ENCODE measurements at regions not wholly inside any gene's neighbourhood (a gene's known extent, or its start where the extent isn't known, plus 50 kb on each side); places are given as distances from the start of the nearest gene placed in this dataset.
"Not testable (repeated sequence)": the region's sequence is repeated elsewhere in the genome, so short reads cannot be mapped to it uniquely, and the experiment has no call there.

GRCh38 chr15:47035475-47036406, 681.6 kb upstream of the SEMA6D start:
- no peak for DNase-seq

DNA sequence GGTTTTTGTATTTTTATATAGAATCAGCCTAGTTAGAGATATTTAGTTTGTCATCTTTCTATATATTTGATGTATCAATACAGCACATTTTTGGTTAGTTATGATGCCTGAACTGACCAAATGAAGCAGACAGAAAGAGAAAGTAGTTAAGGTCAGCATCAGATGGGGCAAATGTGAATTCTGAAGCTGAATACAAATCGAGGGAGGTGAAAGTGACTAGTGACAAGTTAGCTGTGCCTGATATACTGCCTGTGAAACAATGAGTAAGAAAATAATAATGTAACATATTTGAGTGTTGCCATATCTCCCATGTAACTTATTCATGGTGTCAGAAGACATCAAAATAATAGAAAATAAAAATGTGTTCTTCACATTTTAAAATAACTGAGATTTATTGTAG, 680.3 kb upstream of the SEMA6D start:
- no peak for DNase-seq

- DNase-seq: no peak
Observed at GRCh38 chr15:47039225-47039624, 678.1 kb upstream of the SEMA6D start.

DNA sequence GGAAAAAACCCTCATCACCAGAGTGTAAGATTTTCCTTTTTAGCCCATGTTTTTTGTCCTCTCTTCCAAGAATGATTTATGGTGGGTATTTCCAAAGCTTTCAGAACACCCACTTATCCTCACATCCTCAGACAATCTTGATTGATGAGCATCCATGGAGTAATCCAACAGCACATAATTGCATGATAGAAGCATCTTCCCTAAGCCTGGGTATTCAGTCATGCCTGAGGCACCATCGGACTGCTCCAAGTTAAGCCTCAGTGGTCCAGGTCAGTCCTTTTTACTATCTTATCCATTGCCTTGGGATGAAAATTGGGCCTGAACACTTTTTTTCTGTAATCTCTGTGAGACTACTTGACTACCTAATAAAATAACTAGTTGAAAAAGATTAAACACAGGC, 676.0 kb upstream of the SEMA6D start:
- DNase-seq: no peak

GRCh38 chr15:47047981-47048380, 669.3 kb upstream of the SEMA6D start:
- not testable (repeated sequence) for DNase-seq

DNA sequence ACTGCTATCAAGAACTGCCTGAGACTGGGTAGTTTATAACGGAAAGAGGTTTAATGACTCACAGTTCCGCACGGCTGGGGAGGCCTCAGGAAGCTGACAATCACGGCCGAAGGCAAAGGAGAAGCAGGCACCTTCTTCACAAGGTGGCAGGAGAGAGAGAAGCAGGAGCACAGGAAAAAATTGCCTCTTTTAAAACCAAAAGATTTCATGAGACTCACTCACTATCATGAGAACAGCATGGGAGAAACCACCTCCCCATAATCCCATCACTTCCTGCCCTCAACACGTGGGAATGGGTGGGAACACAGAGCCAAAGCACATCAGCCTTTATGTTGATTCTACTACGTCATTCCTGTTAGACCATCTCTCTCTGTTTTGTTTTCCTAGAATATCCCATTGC, 650.9 kb upstream of the SEMA6D start:
- no peak for DNase-seq

GRCh38 chr15:47077846-47078245, 639.5 kb upstream of the SEMA6D start:
- not testable (repeated sequence) for DNase-seq

DNA sequence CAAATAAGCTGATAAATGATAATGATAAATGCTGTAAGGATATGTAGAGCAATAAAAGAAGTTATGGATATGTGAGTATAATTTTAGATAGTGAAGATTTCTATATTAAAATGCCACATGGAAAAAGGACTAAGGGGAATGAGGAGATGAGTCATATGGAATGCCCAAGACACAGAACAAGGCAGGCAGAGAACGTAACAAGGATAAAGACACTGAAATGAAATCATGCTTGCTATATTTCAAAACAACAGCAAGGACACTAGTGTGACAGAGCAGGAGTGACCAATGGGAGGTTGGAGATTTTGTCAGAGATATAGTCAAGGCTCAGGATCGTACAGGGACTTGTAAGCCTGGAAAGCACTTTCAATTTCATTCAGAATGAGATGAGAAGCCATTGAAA, 621.5 kb upstream of the SEMA6D start:
- no peak for DNase-seq

DNA sequence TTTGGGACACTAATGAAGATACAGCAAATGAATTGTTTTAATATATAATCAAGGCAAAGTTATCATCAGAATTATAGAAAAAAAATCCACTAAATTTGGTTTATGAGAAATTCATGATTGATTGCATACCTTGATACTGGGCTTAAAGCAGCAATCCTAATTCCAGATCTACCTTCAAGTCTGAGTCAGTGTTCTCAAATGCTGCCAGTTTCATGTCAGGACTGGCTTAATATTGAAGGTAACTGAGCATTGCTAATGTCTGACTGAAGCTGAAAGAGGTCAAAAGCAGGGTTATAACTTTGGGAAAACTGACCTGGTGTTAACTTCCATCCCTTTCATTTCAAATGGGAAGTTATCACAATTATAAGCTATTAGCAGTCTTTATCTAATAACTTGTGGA, 618.8 kb upstream of the SEMA6D start:
- DNase-seq: not testable (repeated sequence)

GRCh38 chr15:47099801-47100200, 617.5 kb upstream of the SEMA6D start:
- DNase-seq: not testable (repeated sequence)

DNA sequence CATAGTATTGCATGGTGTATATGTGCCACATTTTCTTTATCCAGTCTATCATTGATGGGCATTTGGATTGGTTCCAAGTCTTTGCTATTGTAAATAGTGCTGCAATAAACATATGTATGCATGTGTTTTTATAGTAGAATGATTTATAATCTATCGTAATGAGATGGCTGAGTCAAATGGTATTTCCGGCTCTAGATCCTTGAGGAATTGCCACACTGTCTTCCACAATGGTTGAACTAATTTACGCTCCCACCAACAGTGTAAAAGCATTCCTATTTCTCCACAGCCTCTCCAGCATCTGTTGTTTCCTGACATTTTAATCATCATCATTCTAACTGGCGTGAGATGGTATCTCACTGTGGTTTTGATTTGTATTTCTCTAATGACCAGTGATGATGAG, 608.5 kb upstream of the SEMA6D start:
- not testable (repeated sequence) for DNase-seq

DNA sequence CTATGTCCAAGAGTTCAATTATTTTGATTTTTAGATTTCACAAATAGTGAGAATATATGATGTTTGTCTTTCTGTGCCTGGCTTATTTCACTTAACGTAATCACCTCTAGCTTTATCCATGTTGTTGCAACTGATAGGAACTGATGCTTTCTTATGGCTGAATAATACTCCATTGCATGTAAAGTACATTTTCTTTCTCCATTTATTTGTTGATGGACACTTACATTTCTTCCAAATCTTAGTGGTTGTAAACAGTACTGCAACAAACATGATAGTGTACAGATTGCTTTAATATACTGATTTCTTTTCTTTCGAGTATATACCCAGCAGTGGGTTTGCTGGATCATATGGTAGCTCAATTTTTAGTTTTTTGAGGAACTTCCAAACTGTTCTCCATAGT, 600.6 kb upstream of the SEMA6D start:
- DNase-seq: no peak

DNA sequence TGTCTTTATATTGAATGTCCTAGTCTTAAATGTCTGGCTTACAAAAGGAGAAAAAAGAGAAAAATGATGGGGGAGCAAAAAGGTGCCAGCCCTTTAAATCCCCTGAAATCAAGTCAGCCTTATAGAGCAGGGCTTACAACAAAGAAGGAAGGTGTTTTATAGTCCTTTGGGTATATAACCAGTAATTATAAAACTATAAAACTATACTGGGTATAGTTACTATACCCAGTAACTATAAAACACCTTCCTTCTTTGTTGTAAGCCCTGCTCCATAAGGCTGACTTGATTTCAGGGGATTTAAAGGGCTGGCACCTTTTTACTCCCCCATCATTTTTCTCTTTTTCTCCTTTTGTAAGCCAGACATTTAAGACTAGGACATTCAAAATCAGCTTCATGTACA, 598.0 kb upstream of the SEMA6D start:
- DNase-seq: no peak

DNA sequence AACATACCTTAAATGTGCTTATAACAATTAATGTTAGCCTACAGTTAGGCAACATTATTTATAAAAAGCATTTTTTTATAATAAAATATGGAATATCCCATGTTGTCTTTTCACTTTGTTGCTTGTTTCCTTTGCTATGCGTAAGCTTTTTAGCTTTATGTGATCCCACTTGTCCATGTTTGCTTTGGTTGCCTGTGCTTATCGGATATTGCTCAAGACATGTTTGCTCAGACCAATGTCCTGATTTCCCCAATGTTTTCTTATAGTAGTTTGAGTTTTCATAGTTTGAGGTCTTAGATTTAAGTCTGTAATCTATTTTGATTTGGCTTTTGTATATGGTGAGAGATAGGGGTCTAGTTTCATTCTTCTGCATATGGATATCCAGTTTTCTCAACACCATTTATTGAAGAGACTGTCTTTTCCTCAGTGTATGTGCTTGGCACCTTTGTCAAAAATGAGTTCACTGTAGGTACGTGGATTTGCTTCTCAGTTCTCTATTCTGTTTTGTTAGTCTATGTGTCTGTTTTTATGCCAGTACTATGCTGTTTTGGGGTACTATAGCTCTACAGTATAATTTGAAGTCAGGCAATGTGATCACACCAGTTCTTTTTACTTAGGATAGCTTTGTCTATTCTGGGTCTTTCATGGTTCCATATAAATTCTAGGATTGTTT, 592.7 kb upstream of the SEMA6D start:
- DNase-seq: no peak

GRCh38 chr15:47129033-47129432, 588.3 kb upstream of the SEMA6D start:
- no peak for DNase-seq

DNA sequence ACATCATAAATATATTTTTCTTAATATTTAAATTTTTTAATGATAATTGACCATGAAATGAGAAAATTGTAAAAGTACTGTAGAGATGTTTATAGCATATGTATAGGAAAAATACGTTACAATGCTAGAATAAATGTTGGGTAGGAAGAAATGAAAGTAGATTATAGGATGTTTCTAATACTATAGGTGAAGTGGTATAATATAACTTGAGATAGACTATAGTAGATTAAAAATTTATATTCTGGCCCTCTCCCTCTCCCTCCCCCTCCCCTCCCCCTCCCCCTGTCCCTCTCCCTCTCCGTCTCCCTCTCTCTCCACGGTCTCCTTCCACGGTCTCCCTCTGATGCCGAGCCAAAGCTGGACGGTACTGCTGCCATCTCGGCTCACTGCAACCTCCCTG, 585.9 kb upstream of the SEMA6D start:
- DNase-seq: not testable (repeated sequence)

- no peak for DNase-seq
Observed at GRCh38 chr15:47135267-47135666, 582.0 kb upstream of the SEMA6D start.

- DNase-seq: no peak
Observed at GRCh38 chr15:47136236-47136635, 581.1 kb upstream of the SEMA6D start.

- no peak for DNase-seq
Observed at GRCh38 chr15:47139965-47140364, 577.3 kb upstream of the SEMA6D start.

DNA sequence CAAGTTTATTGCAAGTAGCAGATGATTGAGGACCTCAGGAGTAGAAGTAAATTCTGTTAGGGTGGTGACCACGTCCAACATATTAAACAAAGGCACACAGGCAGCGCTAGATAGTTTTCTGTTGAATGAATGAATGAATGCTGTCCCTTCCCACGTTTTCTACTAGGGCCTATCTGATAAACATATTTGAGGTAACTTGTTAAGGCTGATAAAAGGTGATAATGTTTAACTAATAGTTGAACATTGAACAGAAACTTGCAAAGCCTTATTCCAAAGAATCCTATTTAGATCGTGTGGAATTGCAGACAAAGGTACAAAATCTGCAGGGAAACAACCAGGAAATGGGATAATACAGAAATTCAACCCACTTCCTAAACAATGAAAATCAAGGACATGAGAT, 559.5 kb upstream of the SEMA6D start:
- DNase-seq: no peak

DNA sequence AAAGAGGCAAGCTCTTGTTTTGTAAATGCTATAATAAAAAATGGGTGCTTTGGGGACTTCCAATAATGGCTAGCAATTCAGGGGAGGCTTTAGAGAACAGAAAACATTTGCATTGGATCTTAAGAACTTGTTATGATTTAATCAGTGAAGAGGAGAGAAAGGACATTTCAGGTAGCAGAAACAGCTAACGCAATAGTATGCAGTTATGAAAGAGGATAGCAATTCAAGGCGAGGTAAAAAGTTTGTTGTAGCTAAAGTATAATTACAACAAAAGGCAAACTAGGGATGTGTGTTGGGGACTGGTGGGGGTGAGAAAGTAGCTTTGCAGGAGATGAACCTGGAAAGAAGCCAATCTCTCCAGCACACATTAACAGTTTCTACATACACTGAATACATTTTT, 558.7 kb upstream of the SEMA6D start:
- DNase-seq: no peak

GRCh38 chr15:47177177-47177576, 540.1 kb upstream of the SEMA6D start:
- no peak for DNase-seq

DNA sequence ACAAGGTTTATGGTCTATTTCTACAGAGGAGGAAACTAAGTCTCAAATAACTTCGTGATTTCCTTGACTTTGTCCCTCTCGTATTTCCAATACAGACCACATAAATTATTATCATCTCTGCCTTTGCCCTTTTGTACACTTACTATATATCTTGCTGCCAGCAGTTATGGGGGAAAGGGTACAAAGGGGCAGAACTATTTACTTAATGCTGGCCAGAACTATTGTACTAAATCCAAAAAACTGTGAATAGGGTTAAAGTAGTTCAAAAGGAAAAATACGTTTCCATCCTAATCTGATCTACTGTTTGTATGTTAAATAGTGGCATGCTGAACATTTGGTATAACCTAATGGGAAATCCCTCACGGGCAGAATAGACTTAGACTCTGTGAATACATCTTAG, 537.3 kb upstream of the SEMA6D start:
- no peak for DNase-seq

GRCh38 chr15:47182818-47183217, 534.5 kb upstream of the SEMA6D start:
- DNase-seq: no peak

Measured in MV-4-11 (cell line).